Inferior parietal cortex (tissue), 1 donor: ENCODE measurements at regions not wholly inside any gene's neighbourhood (a gene's known extent, or its start where the extent isn't known, plus 50 kb on each side); places are given as distances from the start of the nearest gene placed in this dataset.

Experiments used
- DNase-seq: peaks from one replicate; pipeline ENCODE4 v3.0.0-alpha.2; 2016; ENCODE audit errors: extremely low spot score

DNA sequence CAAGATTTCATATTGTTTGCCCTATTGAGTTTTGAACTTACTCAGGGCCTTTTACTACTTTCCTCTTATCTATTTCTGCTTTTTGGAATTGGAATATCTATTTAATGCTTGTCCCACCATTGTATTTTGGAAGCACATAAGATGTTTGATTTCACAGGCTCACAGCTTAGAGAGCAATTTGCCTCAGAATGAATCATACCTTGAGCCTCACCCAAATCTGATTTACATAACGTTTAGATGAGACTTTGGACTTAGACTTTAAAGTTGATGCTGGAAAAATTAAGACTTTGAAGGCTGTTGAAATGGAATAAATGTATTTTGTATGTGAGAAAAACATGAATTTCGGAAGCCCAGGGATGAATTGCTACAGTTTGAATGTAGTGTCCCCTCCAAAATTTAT is 458.9 kb downstream of the CNTN6 start:
- peak; percentile 53 for DNase-seq

DNA sequence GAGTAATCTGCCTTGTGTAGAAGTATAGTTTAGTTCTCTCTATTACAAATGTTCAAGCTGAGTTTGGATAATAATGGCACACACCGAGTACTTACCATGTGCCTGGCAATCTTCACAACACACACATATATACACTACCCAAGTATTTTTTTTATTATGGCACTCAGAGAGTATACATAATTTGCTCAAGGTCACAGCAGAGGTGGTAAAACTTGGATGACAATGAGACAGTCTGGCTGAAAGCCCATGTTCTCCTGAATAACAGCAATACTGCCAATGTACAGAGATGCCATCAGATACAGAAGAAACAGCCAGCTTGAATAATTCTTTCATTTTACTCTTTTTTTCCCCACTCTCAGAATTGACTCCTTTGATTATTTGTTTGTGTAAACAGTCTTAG is 460.0 kb downstream of the CNTN6 start:
- DNase-seq: no peak

DNA sequence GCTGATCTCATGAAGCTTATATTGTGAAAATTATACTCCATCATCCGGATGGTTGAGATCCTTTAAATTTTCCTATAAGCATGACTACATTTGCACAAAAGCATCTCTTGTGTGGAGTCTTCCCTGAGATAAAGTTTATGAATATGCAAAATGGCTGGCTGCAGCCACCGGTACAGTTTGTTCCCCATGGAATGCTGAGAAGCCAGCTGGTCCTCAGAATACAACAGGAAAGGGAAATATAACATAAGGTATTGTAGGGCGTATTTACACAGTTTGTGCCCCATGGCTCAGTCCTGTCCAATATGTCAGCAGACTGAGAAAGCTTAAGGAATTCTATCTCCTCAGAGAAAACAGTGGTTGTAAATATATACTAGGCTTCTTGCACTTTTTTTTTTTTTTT is 468.6 kb downstream of the CNTN6 start:
- DNase-seq: no peak

DNA sequence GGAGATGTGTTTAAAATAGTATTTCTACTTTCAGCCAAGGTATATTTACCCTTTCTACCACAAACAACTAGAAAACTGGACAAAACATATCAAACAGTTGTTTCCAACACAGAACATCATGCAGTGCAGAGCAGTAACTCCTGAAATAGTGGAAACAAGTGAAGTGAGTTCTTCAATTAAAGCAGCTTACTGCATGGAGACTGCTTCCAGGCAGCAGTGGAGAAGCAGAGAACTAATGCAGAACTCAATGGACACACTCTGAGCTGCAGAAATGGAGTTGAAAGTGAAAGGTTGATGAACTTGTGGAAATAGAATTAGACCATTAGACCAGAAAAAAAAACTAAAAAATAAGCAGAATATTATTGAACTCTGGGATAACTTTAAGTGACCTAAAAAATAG is 478.9 kb downstream of the CNTN6 start:
- DNase-seq: no peak

DNA sequence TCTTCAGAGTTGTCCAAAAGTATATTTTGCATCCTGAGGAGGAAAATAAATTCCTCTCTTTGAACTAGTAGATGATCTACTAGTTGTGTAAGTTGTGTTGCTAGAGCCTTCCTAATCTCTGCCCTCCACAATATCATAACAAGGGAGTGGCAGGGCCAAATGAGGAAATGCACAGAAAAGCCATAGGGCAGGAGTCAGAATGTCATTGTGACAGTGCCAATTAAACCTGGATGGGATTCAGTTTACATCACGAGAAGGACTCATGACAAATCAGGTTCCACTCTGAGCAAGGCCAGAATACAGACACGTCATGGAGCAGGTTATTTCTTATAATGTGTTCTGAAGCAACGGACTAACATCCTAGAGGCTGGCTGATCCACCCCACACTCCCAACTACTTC is 483.2 kb downstream of the CNTN6 start:
- no peak for DNase-seq

DNA sequence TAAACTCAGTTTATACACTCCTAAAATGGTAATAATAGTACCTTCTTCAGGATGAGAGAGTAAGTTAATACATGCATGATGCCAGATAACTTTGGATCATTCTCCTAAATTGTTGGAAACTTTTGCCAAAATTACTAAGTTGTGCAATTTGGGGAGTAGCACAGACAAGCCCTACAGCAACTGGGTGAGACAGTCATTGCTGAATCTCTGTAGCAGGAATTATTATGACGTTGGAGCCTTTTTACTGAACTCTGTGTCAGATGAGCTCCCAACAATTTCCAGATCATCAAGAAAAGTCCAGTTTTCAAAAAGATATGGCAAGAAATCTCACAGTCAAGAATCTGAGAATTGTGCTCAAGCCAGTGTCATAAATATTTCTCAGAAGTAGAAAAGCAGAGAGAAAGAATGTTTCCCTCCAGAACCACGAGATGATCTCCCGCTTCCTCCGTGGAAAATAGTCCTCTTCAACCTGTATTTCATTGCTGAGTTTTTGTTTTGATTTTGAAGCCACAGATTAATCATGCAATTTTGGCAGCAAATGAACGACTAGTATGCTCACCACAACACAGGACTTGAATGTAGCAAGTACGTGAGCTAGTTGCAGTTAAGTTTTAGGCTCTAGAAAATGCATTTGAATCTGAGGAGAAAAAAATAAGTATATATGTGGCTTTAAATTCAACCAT is 485.4 kb downstream of the CNTN6 start:
- no peak for DNase-seq

GRCh38 chr3:1583044-1583443 is 490.2 kb downstream of the CNTN6 start:
- no peak for DNase-seq

GRCh38 chr3:1587426-1587825 is 494.6 kb downstream of the CNTN6 start:
- no peak for DNase-seq

- DNase-seq: no peak
Observed at GRCh38 chr3:1591327-1592028, 498.7 kb downstream of the CNTN6 start.

- no peak for DNase-seq
Observed at GRCh38 chr3:1594940-1595339, 502.1 kb downstream of the CNTN6 start.

GRCh38 chr3:1600206-1600605 is 498.5 kb upstream of the CNTN4 start:
- DNase-seq: no peak

GRCh38 chr3:1600700-1601418 is 497.8 kb upstream of the CNTN4 start:
- no peak for DNase-seq

DNA sequence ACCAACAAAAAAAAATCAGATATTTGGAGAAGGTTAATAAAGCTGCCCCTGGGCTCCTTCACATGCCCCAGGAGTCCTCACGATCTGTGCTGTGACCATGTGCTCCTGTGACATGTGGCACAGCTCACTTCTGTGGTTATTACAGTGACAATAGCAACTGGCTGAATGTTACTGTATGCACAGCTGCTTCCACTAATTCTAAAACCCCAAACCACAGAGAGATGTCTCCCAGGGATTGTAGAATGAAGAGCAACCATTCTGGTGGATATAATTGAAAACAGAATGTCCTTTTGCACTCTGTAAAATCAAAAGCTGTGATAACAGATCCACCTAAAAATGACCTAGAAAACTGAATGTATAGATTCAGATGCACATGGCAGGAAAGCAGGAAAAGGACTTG is 489.2 kb upstream of the CNTN4 start:
- no peak for DNase-seq

DNA sequence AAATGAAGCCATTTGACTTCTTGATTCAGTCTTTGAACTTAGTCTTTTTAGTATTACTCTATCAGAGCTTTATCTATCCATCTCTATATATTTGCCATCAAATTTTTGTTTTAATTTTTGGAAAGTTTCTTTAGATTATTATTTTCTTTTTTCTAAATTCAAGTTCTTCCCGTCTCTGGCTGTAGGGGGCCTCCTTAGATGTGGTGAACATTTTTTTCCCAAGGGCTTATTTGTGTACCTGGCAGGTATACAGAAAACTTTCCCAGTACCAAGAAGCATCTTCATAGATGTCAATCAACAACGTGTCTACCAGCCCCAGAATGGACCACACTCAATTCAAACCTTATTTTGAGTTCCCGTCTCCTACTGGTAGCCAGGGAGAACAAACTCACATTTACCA is 486.8 kb upstream of the CNTN4 start:
- no peak for DNase-seq

DNA sequence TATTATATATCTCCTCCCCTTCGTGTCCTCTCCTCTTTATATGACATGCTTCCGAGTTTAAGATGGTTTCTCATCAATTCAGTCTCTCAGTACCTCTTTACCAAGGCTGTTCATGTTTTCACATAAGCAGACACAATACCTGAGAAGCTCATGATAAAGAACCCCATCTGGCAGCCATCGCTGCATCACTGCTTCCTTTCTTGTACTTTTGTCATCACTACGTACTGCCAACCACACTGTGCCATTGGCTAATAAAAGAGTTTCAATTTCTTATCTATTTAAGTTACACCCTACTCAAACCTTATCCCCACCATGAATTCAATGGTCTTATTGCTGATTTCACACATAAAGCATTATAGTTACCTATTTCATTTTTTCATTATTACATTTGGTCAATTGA is 484.7 kb upstream of the CNTN4 start:
- DNase-seq: no peak

- no peak for DNase-seq
Observed at GRCh38 chr3:1616744-1617143, 481.9 kb upstream of the CNTN4 start.

- DNase-seq: no peak
Observed at GRCh38 chr3:1623896-1624295, 474.8 kb upstream of the CNTN4 start.

DNA sequence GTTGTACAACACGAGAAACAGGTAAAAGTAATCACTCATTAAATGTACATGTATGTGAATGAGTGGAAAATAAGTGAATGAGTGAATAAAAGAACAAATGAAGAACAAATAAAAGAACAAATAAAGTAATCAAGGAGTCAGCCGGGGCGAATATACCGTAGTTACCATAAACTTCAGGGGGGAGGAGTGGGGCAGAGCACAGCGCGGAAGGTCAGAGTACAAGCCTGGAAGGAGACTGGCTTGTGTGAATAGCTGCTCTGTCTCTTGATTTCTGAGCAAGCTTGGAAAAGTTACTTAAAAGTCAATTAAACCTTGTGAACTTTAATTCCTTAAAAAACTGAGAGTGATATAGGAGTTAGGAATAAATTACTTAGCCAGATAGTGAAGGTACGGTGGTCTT is 466.5 kb upstream of the CNTN4 start:
- no peak for DNase-seq

DNA sequence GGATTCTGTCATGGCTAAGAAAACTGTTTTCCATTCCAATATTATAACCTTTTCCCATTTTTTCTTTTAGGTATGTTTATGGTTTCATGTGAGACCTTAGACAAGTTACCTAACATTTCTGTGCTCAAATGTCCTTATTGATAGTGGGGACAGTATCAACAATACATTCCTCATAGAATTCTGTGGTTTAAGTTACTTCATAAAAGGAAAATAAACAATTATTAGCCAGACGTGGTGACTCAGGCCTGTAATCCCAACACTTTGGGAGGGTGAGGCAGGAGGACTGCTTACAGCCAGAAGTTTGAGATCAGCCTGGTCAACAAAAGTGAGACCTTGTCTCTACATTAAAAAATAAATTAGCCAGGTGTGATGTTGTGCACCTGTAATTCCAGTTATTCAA is 436.8 kb upstream of the CNTN4 start:
- no peak for DNase-seq

- DNase-seq: no peak
Observed at GRCh38 chr3:1664266-1664665, 434.4 kb upstream of the CNTN4 start.

- no peak for DNase-seq
Observed at GRCh38 chr3:1666865-1667264, 431.8 kb upstream of the CNTN4 start.

GRCh38 chr3:1677576-1678156 is 421.0 kb upstream of the CNTN4 start:
- DNase-seq: no peak

DNA sequence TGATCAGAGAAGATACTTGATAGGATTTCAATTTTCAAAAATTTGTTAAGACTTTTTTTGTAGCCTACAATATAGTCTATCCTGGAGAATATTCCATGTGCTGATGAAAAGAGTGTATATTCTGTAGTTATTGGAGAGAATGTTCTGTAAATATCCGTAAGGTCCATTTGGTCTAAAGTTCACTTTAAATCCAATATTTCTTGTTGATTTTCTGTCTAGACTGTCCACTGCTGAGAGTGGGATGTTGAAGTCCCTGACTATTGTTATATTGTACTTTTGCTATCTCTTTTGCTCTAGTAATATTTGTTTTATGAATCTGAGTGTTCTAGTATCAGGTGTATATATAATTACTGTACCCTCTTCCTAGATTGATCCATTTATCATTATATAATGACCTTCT is 406.2 kb upstream of the CNTN4 start:
- no peak for DNase-seq
